Loucy (cell line): ENCODE measurements at regions not wholly inside any gene's neighbourhood (a gene's known extent, or its start where the extent isn't known, plus 50 kb on each side); places are given as distances from the start of the nearest gene placed in this dataset.

Source experiments
- H2AFZ ChIP-seq: fragments of 200-600 bp; sonication (generic); 2 replicates; pipeline ENCODE4 v1.6.0; 2016; ENCODE audit warnings: antibody characterized with exemption, mild to moderate bottlenecking, low read length, moderate library complexity
- H3F3A ChIP-seq: fragments of 200-600 bp; 2 replicates; pipeline ENCODE4 v1.6.0; 2016; ENCODE audit warnings: antibody characterized with exemption, low read depth, mild to moderate bottlenecking
- H3K27me3 ChIP-seq: fragments of 200-600 bp; sonication (generic); 2 replicates; pipeline ENCODE4 v1.6.1; 2014; ENCODE audit warnings: low read length, mild to moderate bottlenecking; ENCODE audit not compliant: insufficient read depth, poor library complexity, severe bottlenecking
- H3K36me3 ChIP-seq: fragments of 200-600 bp; sonication (generic); 2 replicates; pipeline ENCODE4 v1.6.1; 2016; ENCODE audit warnings: low read length; ENCODE audit not compliant: insufficient read depth
- H3K4me1 ChIP-seq: fragments of 200-600 bp; sonication (generic); 2 replicates; pipeline ENCODE4 v1.5.1; 2014; ENCODE audit warnings: low read length, mild to moderate bottlenecking; ENCODE audit not compliant: insufficient read depth, poor library complexity, severe bottlenecking
- H3K4me2 ChIP-seq: fragments of 200-600 bp; sonication (generic); 2 replicates; pipeline ENCODE4 v1.6.0; 2014; ENCODE audit warnings: antibody characterized with exemption, low read length, low read depth, mild to moderate bottlenecking; ENCODE audit not compliant: poor library complexity, severe bottlenecking
- H3K4me3 ChIP-seq: fragments of 200-600 bp; sonication (generic); 2 replicates; pipeline ENCODE4 v1.5.1; 2014; ENCODE audit warnings: low read length, mild to moderate bottlenecking, mixed read lengths; ENCODE audit not compliant: poor library complexity, severe bottlenecking
- H3K79me2 ChIP-seq: fragments of 200-600 bp; sonication (generic); 2 replicates; pipeline ENCODE4 v1.6.1; 2014; ENCODE audit warnings: low read length; ENCODE audit not compliant: insufficient read depth
- H3K9ac ChIP-seq: fragments of 200-600 bp; sonication (generic); 2 replicates; pipeline ENCODE4 v1.6.0; 2014; ENCODE audit warnings: mild to moderate bottlenecking, low read depth, low read length, moderate library complexity; ENCODE audit not compliant: poor library complexity, severe bottlenecking
- H3K9me2 ChIP-seq: fragments of 200-600 bp; sonication (generic); replicated peaks from 2 replicates; pipeline ENCODE4 v1.6.1; 2016; ENCODE audit warnings: low read depth, low read length, mixed read lengths
- H3K9me3 ChIP-seq: fragments of 200-600 bp; sonication (generic); 2 replicates; pipeline ENCODE4 v1.6.1; 2014; ENCODE audit warnings: mild to moderate bottlenecking, antibody characterized with exemption, low read length, low read depth; ENCODE audit not compliant: insufficient read depth
- H4K20me1 ChIP-seq: fragments of 200-600 bp; sonication (generic); 2 replicates; pipeline ENCODE4 v1.6.0; 2014; ENCODE audit warnings: antibody characterized with exemption, low read length, mild to moderate bottlenecking; ENCODE audit not compliant: insufficient read depth, poor library complexity, severe bottlenecking
- CTCF ChIP-seq: fragments of 200-600 bp; sonication (generic); conservative IDR thresholded peaks from 2 replicates; pipeline ENCODE4 v1.5.1; 2014; ENCODE audit warnings: mild to moderate bottlenecking, antibody characterized with exemption, low read length
- EZH2phosphoT487 ChIP-seq: fragments of 200-600 bp; IDR thresholded peaks from 2 replicates; pipeline ENCODE4 v1.6.1; 2018; ENCODE audit warnings: antibody characterized with exemption, mild to moderate bottlenecking, moderate library complexity, borderline replicate concordance

GRCh38 chr14:38696925-38697324 is 406.1 kb downstream of the SEC23A start:
- no peaks in the 10 kb centered on the region for H3F3A ChIP-seq
- no peaks in the 10 kb centered on the region for H4K20me1 ChIP-seq
- no peaks in the 10 kb centered on the region for H3K9me3 ChIP-seq

GRCh38 chr14:38693423-38693822 is 409.6 kb downstream of the SEC23A start:
- Histone ChIP-seq H3K4me1 (no peaks in the 10 kb centered on the region), H2AFZ (no peak overlapping the region), H3K9me2 (no peaks in the 10 kb centered on the region), H3K9ac (no peak overlapping the region), H3F3A (no peaks in the 10 kb centered on the region), H3K36me3 (no peaks in the 10 kb centered on the region), H3K79me2 (no peaks in the 10 kb centered on the region), H3K27me3 (no peaks in the 10 kb centered on the region), H3K4me3 (no peak overlapping the region), H3K4me2 (no peak overlapping the region), H3K9me3 (no peaks in the 10 kb centered on the region), H4K20me1 (no peaks in the 10 kb centered on the region)
- no peak for TF ChIP-seq EZH2phosphoT487
- 0 out of 2 replicates have a peak, but pooled peaks have one; percentile 13 for TF ChIP-seq CTCF

More at GRCh38 chr14:38696925-38697324, 406.1 kb downstream of the SEC23A start:
- H3K4me3 ChIP-seq: no peak overlapping the region
- no peak overlapping the region for H2AFZ ChIP-seq
- H3K36me3 ChIP-seq: no peaks in the 10 kb centered on the region
- no peak overlapping the region for H3K4me2 ChIP-seq
- H3K9me2 ChIP-seq: no peaks in the 10 kb centered on the region
- no peaks in the 10 kb centered on the region for H3K79me2 ChIP-seq
- H3K4me1 ChIP-seq: no peaks in the 10 kb centered on the region
- H3K27me3 ChIP-seq: no peaks in the 10 kb centered on the region
- H3K9ac ChIP-seq: no peak overlapping the region
- TF ChIP-seq EZH2phosphoT487: no peak
- no peak for TF ChIP-seq CTCF

GRCh38 chr14:38669027-38669426 is 413.1 kb upstream of the CLEC14A start:
- Histone ChIP-seq H3K4me1 (no peaks in the 10 kb centered on the region), H3K4me3 (no peak overlapping the region), H3F3A (no peaks in the 10 kb centered on the region), H3K9ac (no peak overlapping the region), H2AFZ (no peak overlapping the region), H3K9me3 (no peaks in the 10 kb centered on the region), H3K79me2 (no peaks in the 10 kb centered on the region), H3K36me3 (no peaks in the 10 kb centered on the region), H3K4me2 (no peak overlapping the region), H3K9me2 (no peaks in the 10 kb centered on the region), H3K27me3 (no peaks in the 10 kb centered on the region), H4K20me1 (no peaks in the 10 kb centered on the region)
- TF ChIP-seq EZH2phosphoT487 (no peak), CTCF (no peak)
